CD4-positive, alpha-beta T cell (primary cell): ENCODE measurements at regions not wholly inside any gene's neighbourhood (a gene's known extent, or its start where the extent isn't known, plus 50 kb on each side); places are given as distances from the start of the nearest gene placed in this dataset.

Experiments
- ATAC-seq: fragments of 200-7000 bp; cut with Tn5 transposase; one replicate; pipeline ENCODE4 v1.10.0; 2022; ENCODE audit warnings: mild to moderate bottlenecking; ENCODE audit not compliant: poor library complexity
- CTCF ChIA-PET: fragments of 350-600 bp; sonication (Branson Sonifier 250); formaldehyde crosslinking; loops from one replicate; lab custom pipeline; 2021; ENCODE audit warnings: antibody characterized with exemption, inconsistent platforms; lab: Charles Lee
- POLR2A ChIA-PET: fragments of 350-600 bp; sonication (Branson Sonifier 250); formaldehyde crosslinking; loops from one replicate; lab custom pipeline; 2021; ENCODE audit warnings: antibody characterized with exemption, inconsistent platforms; lab: Charles Lee
- DNase-seq, 14 experiments: peaks; one replicate each; pipeline ENCODE4 v3.0.0-alpha.2; 2013 to 2020; ENCODE audit warnings: mixed read lengths in 2 of 14
- H3K27ac ChIP-seq, 2 donors: one replicate each; pipeline versions ENCODE4 v1.5.1 to v1.7.0; 2013; ENCODE audit warnings: low read length in 2 of 2, low read depth in 1 of 2, mild to moderate bottlenecking in 1 of 2
- H3K27me3 ChIP-seq, 2 experiments: 1 replicate in 1 of 2; 2 replicates in 1 of 2; pipeline versions ENCODE4 v1.6.1 to v1.7.0; 2013; ENCODE audit warnings: low read length in 2 of 2, control low read depth in 1 of 2, mild to moderate bottlenecking in 1 of 2, moderate library complexity in 1 of 2; ENCODE audit not compliant: insufficient read depth in 2 of 2, control insufficient read depth in 1 of 2
- H3K36me3 ChIP-seq: one replicate; pipeline ENCODE4 v1.6.1; 2013; ENCODE audit warnings: low read length, control low read depth; ENCODE audit not compliant: insufficient read depth
- H3K4me1 ChIP-seq: one replicate; pipeline ENCODE4 v1.6.1; 2013; ENCODE audit warnings: low read length, control low read depth; ENCODE audit not compliant: insufficient read depth
- H3K4me3 ChIP-seq: one replicate; pipeline ENCODE4 v1.5.1; 2013; ENCODE audit warnings: mild to moderate bottlenecking, low read length, moderate library complexity
- H3K9me3 ChIP-seq, 2 experiments: 1 replicate in 1 of 2; 2 replicates in 1 of 2; pipeline versions ENCODE4 v1.6.1 to v1.7.0; 2013; ENCODE audit warnings: low read length in 2 of 2, mild to moderate bottlenecking in 2 of 2, control low read depth in 1 of 2, moderate library complexity in 1 of 2; ENCODE audit not compliant: control insufficient read depth in 1 of 2, insufficient read depth in 1 of 2
- H3K27ac Mint-ChIP-seq: one replicate; pipeline ENCODE4 v1.8.0; 2020; ENCODE audit warnings: mixed read lengths
- H3K27me3 Mint-ChIP-seq: one replicate; pipeline ENCODE4 v1.8.0; 2021; ENCODE audit warnings: mixed read lengths
- H3K36me3 Mint-ChIP-seq: one replicate; pipeline ENCODE4 v1.8.0; 2021; ENCODE audit warnings: low read depth, mixed read lengths
- H3K4me1 Mint-ChIP-seq: one replicate; pipeline ENCODE4 v1.8.0; 2021; ENCODE audit warnings: low read depth, mixed read lengths
- H3K4me3 Mint-ChIP-seq: one replicate; pipeline ENCODE4 v1.8.0; 2020; ENCODE audit warnings: mild to moderate bottlenecking, mixed read lengths
- H3K9me3 Mint-ChIP-seq: one replicate; pipeline ENCODE4 v1.8.0; 2020; ENCODE audit warnings: mixed read lengths
- CTCF ChIP-seq: fragments of 200-600 bp; IDR thresholded peaks from one replicate; pipeline ENCODE4 v1.8.0; 2022; ENCODE audit warnings: antibody characterized with exemption, mild to moderate bottlenecking
- intact Hi-C, 2 experiments: fragments of 100-400 bp; cut with DNase I in 1 of 2; cut with micrococcal nuclease in 1 of 2; formaldehyde crosslinking; loops; one replicate each; pipeline versions ENCODE4 v1.15.1 to v1.9.0; 2023 to 2025; cut with DNase I, micrococcal nuclease

GRCh38 chr5:99636663-99637062 lies 707.9 kb upstream of the CHD1 start:
- no peak for ATAC-seq
- no peak overlapping the region for H3K27ac ChIP-seq
- Mint-ChIP-seq H3K27ac (no peak overlapping the region), H3K4me3 (no peak overlapping the region), H3K36me3 (no peaks in the 10 kb centered on the region), H3K4me1 (no peaks in the 10 kb centered on the region), H3K27me3 (no peaks in the 10 kb centered on the region), H3K9me3 (peaks cover 10% of the 10 kb centered on the region)
- no peaks in the 10 kb centered on the region for H3K36me3 ChIP-seq
- H3K4me3 ChIP-seq = no peak overlapping the region
- POLR2A ChIA-PET = no interaction called here
- H3K4me1 ChIP-seq = no peaks in the 10 kb centered on the region
- no peaks in the 10 kb centered on the region for H3K9me3 ChIP-seq
- intact Hi-C loops = no loop called here
- CTCF ChIA-PET = no interaction called here
- no peak for TF ChIP-seq CTCF
- no peak for DNase-seq
- H3K27me3 ChIP-seq = no peaks in the 10 kb centered on the region

DNA sequence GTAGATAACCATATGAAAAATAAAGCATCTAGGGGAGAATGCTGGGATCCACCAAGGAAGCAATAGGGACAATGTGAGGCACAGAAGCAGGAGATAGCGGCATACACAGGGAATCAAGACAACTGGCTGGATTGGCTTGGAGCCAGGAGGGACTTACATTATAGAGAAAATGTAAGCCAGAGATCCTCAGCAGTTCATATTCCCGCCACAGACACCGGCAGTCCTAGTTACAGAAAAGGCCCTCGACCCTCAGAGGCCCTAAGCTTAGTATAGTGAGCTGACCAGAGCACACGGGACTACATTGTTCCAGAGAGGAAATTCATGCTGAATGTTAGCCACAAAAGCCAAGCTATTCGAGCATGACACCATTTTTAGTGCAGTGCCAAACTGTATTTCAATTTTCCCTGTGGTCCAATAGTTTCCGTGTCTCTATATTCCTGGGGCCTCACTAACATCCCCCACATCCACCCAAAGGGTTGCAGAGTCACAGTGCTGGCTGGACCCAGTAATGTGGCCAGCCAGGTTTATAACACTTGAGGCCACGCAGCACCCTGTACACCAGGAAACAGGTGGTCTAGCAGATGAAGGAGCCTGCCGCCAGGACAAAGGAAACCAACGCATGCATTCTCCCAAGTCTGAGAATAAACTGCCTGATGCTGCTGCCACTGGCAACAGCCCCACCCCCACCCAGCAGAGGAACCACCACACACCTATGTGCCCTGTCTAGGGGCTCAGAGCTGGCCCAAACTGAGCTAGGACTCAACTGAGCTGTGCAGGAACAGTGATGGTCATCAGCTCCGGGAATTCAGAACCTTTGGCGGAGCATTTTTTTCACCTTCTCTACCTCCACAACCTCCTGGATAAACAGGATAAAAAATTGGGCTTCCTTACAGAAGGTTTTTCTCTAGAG lies 693.2 kb upstream of the CHD1 start:
- CTCF ChIA-PET = no interaction called here
- no peaks in the 10 kb centered on the region for H3K36me3 Mint-ChIP-seq
- DNase-seq (no peak), ATAC-seq (no peak)
- no peak for TF ChIP-seq CTCF
- H3K9me3 ChIP-seq = no peaks in the 10 kb centered on the region
- no peak overlapping the region for H3K4me3 Mint-ChIP-seq
- intact Hi-C loops = no loop called here
- no peaks in the 10 kb centered on the region for H3K27me3 Mint-ChIP-seq
- H3K27ac ChIP-seq = no peak overlapping the region
- no peaks in the 10 kb centered on the region for H3K4me1 Mint-ChIP-seq
- no peaks in the 10 kb centered on the region for H3K36me3 ChIP-seq
- no peak overlapping the region for H3K27ac Mint-ChIP-seq
- H3K9me3 Mint-ChIP-seq = peaks cover 12% of the 10 kb centered on the region
- H3K27me3 ChIP-seq = no peaks in the 10 kb centered on the region
- POLR2A ChIA-PET = no interaction called here
- no peaks in the 10 kb centered on the region for H3K4me1 ChIP-seq
- H3K4me3 ChIP-seq = no peak overlapping the region

DNA sequence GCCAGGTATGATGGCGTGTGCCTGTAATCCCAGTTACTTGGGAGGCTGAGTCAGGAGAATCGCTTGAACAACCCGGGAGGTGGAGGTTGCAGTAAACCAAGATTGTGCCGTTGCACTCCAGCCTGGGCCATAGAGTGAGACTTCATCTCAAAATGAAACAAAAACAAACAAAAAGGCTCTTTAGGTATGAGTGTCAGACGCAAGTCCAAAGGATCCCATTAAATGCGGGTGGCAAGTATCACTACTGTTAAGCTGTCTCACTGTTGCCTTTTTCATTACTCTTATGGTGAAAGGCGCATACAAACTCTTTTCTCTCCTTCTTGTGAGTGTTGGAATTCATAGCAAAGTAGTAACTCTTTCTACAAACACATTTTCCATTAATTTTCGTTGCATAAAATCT lies 688.5 kb upstream of the CHD1 start:
- no peak for DNase-seq
- Mint-ChIP-seq H3K9me3 (peaks cover 7% of the 10 kb centered on the region), H3K27ac (no peak overlapping the region), H3K4me1 (no peaks in the 10 kb centered on the region), H3K4me3 (no peak overlapping the region), H3K36me3 (no peaks in the 10 kb centered on the region), H3K27me3 (no peaks in the 10 kb centered on the region)
- no peak for TF ChIP-seq CTCF
- POLR2A ChIA-PET = no interaction called here
- H3K36me3 ChIP-seq = no peaks in the 10 kb centered on the region
- intact Hi-C loops = no loop called here
- no peak overlapping the region for H3K27ac ChIP-seq
- H3K9me3 ChIP-seq = no peaks in the 10 kb centered on the region
- no peaks in the 10 kb centered on the region for H3K27me3 ChIP-seq
- no peak overlapping the region for H3K4me3 ChIP-seq
- no peak for ATAC-seq
- no peaks in the 10 kb centered on the region for H3K4me1 ChIP-seq
- CTCF ChIA-PET = no interaction called here
